MM.1S (cell line): ENCODE measurements at regions not wholly inside any gene's neighbourhood (a gene's known extent, or its start where the extent isn't known, plus 50 kb on each side); places are given as distances from the start of the nearest gene placed in this dataset.

Experiments
- DNase-seq: peaks from one replicate; pipeline ENCODE4 v3.0.0-alpha.2; 2015
- H2AFZ ChIP-seq: fragments of 300-600 bp; sonication (generic); 2 replicates; pipeline ENCODE4 v1.6.0; 2016; ENCODE audit warnings: antibody characterized with exemption, low read length
- H3F3A ChIP-seq: fragments of 300-600 bp; sonication (generic); 2 replicates; pipeline ENCODE4 v1.6.1; 2016; ENCODE audit warnings: mild to moderate bottlenecking, antibody characterized with exemption, low read length, moderate library complexity, mixed read lengths; ENCODE audit not compliant: insufficient read depth
- H3K27ac ChIP-seq: fragments of 300-600 bp; sonication (generic); 2 replicates; pipeline ENCODE4 v1.5.1; 2016; ENCODE audit warnings: mild to moderate bottlenecking, low read length
- H3K27me3 ChIP-seq: fragments of 300-600 bp; sonication (generic); replicated peaks from 2 replicates; pipeline ENCODE4 v1.6.0; 2016; ENCODE audit warnings: low read length; ENCODE audit not compliant: insufficient read depth
- H3K36me3 ChIP-seq: fragments of 300-600 bp; sonication (generic); replicated peaks from 2 replicates; pipeline ENCODE4 v1.6.1; 2016; ENCODE audit warnings: mild to moderate bottlenecking, low read length, mixed read lengths; ENCODE audit not compliant: insufficient read depth
- H3K4me1 ChIP-seq: fragments of 300-600 bp; sonication (generic); 2 replicates; pipeline ENCODE4 v1.6.1; 2016; ENCODE audit warnings: low read length, mixed read lengths
- H3K4me2 ChIP-seq: fragments of 300-600 bp; sonication (generic); 2 replicates; pipeline ENCODE4 v1.6.0; 2016; ENCODE audit warnings: low read depth, low read length
- H3K4me3 ChIP-seq: fragments of 300-600 bp; sonication (generic); 2 replicates; pipeline ENCODE4 v1.5.1; 2016; ENCODE audit warnings: low read length, mixed read lengths
- H3K79me2 ChIP-seq: fragments of 300-600 bp; sonication (generic); 2 replicates; pipeline ENCODE4 v1.6.1; 2016; ENCODE audit warnings: mixed run types, low read length, mixed read lengths
- H3K9ac ChIP-seq: fragments of 300-600 bp; sonication (generic); 2 replicates; pipeline ENCODE4 v1.6.1; 2016; ENCODE audit warnings: low read length, mixed read lengths
- H3K9me2 ChIP-seq: fragments of 300-600 bp; sonication (generic); replicated peaks from 2 replicates; pipeline ENCODE4 v1.6.1; 2016; ENCODE audit warnings: mild to moderate bottlenecking, low read length, mixed read lengths; ENCODE audit not compliant: insufficient read depth
- H3K9me3 ChIP-seq: fragments of 300-600 bp; sonication (generic); replicated peaks from 2 replicates; pipeline ENCODE4 v1.6.1; 2016; ENCODE audit warnings: mild to moderate bottlenecking, low read length, mixed read lengths; ENCODE audit not compliant: insufficient read depth
- H4K20me1 ChIP-seq: fragments of 300-600 bp; sonication (generic); 2 replicates; pipeline ENCODE4 v1.6.1; 2016; ENCODE audit warnings: mild to moderate bottlenecking, low read length, moderate library complexity, mixed read lengths; ENCODE audit not compliant: insufficient read depth
- CTCF ChIP-seq: fragments of 300-600 bp; sonication (generic); IDR thresholded peaks from 2 replicates; pipeline ENCODE4 v1.5.1; 2016; ENCODE audit warnings: antibody characterized with exemption, low read length, mixed read lengths
- EZH2 ChIP-seq: fragments of 300-600 bp; sonication (generic); optimal IDR thresholded peaks from 2 replicates; pipeline ENCODE3; 2017; ENCODE audit warnings: low read depth, mild to moderate bottlenecking, antibody characterized with exemption, low read length, mixed read lengths
- EZH2phosphoT487 ChIP-seq: fragments of 300-600 bp; sonication (generic); IDR thresholded peaks from 2 replicates; pipeline ENCODE4 v1.6.1; 2018; ENCODE audit warnings: antibody characterized with exemption, low read length

GRCh38 chr1:55943012-55943411 lies 636.4 kb downstream of the PLPP3 start:
- H3K9ac ChIP-seq: no peak overlapping the region
- DNase-seq: no peak
- H3K36me3 ChIP-seq: no peaks in the 10 kb centered on the region
- H3K9me3 ChIP-seq: no peaks in the 10 kb centered on the region
- H3K4me3 ChIP-seq: no peak overlapping the region
- TF ChIP-seq EZH2 (no peak), CTCF (no peak), EZH2phosphoT487 (no peak)
- H4K20me1 ChIP-seq: no peaks in the 10 kb centered on the region
- H3K27ac ChIP-seq: no peak overlapping the region
- no peaks in the 10 kb centered on the region for H3K4me1 ChIP-seq
- H3K4me2 ChIP-seq: no peak overlapping the region
- H3K9me2 ChIP-seq: no peaks in the 10 kb centered on the region
- no peaks in the 10 kb centered on the region for H3K27me3 ChIP-seq
- H2AFZ ChIP-seq: no peak overlapping the region
- H3F3A ChIP-seq: no peaks in the 10 kb centered on the region
- H3K79me2 ChIP-seq: no peaks in the 10 kb centered on the region

- H3K4me1 ChIP-seq: no peaks in the 10 kb centered on the region
- H3K36me3 ChIP-seq: no peaks in the 10 kb centered on the region
- H2AFZ ChIP-seq: no peak overlapping the region
- H3K9me3 ChIP-seq: no peaks in the 10 kb centered on the region
- H3K9ac ChIP-seq: no peak overlapping the region
- no peak for DNase-seq
- no peaks in the 10 kb centered on the region for H3K9me2 ChIP-seq
- no peak overlapping the region for H3K4me3 ChIP-seq
- H3K4me2 ChIP-seq: no peak overlapping the region
- H3K79me2 ChIP-seq: no peaks in the 10 kb centered on the region
- no peak for TF ChIP-seq CTCF
- TF ChIP-seq EZH2: no peak
- no peak for TF ChIP-seq EZH2phosphoT487
- H3F3A ChIP-seq: no peaks in the 10 kb centered on the region
- H3K27me3 ChIP-seq: no peaks in the 10 kb centered on the region
- no peaks in the 10 kb centered on the region for H4K20me1 ChIP-seq
- no peak overlapping the region for H3K27ac ChIP-seq
Observed at GRCh38 chr1:55939866-55940265, 639.5 kb downstream of the PLPP3 start.

DNA sequence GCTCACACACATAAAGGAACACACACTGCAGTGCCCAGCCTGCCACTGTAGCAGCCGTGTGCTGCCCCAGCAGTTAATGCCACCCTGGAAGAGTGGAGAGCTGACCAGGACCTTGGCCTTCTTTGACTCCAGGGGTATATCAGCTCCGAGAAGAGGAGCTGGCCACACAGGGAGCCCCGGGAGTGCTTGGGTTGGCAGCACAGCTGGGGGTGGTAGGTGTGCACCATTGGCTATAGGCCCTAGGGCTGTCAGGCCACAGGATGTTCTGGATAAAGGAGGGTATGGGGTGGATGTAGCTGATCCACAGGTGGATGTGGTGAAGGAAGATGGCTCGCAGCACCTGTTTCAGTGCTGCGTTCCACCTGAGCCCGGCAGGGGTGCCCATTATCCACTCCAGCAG lies 640.5 kb downstream of the PLPP3 start:
- no peaks in the 10 kb centered on the region for H3K4me1 ChIP-seq
- no peaks in the 10 kb centered on the region for H3K9me3 ChIP-seq
- DNase-seq: no peak
- H3K4me3 ChIP-seq: no peak overlapping the region
- no peaks in the 10 kb centered on the region for H3F3A ChIP-seq
- no peaks in the 10 kb centered on the region for H3K9me2 ChIP-seq
- no peak overlapping the region for H3K9ac ChIP-seq
- no peaks in the 10 kb centered on the region for H4K20me1 ChIP-seq
- H3K79me2 ChIP-seq: no peaks in the 10 kb centered on the region
- H2AFZ ChIP-seq: no peak overlapping the region
- H3K4me2 ChIP-seq: no peak overlapping the region
- H3K27ac ChIP-seq: no peak overlapping the region
- no peaks in the 10 kb centered on the region for H3K36me3 ChIP-seq
- TF ChIP-seq EZH2: no peak
- no peak for TF ChIP-seq EZH2phosphoT487
- TF ChIP-seq CTCF: no peak
- no peaks in the 10 kb centered on the region for H3K27me3 ChIP-seq
